SK-N-MC (cell line): ENCODE measurements at regions not wholly inside any gene's neighbourhood (a gene's known extent, or its start where the extent isn't known, plus 50 kb on each side); places are given as distances from the start of the nearest gene placed in this dataset.

ENCODE experiments used
- DNase-seq: peaks from one replicate; pipeline ENCODE4 v3.0.0-alpha.2; 2011; ENCODE audit warnings: low read depth, low spot score
- H3K27ac ChIP-seq: fragments of 200-600 bp; sonication (generic); 2 replicates; pipeline ENCODE4 v1.5.1; 2016; ENCODE audit warnings: mixed run types
- H3K36me3 ChIP-seq: fragments of 200-600 bp; sonication (generic); 2 replicates; pipeline ENCODE4 v1.6.1; 2017; ENCODE audit warnings: antibody characterized with exemption, low read length, mixed read lengths; ENCODE audit not compliant: insufficient read depth
- H3K4me3 ChIP-seq: fragments of 200-600 bp; sonication (generic); 2 replicates; pipeline ENCODE4 v1.5.1; 2016
- H3K9ac ChIP-seq: fragments of 200-600 bp; sonication (generic); 2 replicates; pipeline ENCODE4 v1.8.0; 2017; ENCODE audit warnings: mixed run types, mixed read lengths; ENCODE audit not compliant: insufficient read length
- H3K9me3 ChIP-seq: fragments of 200-600 bp; sonication (generic); 2 replicates; pipeline ENCODE4 v1.6.1; 2017; ENCODE audit warnings: low read depth, mild to moderate bottlenecking, antibody characterized with exemption, low read length, moderate library complexity, mixed read lengths
- EZH2 ChIP-seq: fragments of 200-600 bp; sonication (generic); IDR thresholded peaks from one replicate; pipeline ENCODE4 v1.6.1; 2017; ENCODE audit warnings: antibody characterized with exemption
- FOXP2 ChIP-seq: optimal IDR thresholded peaks from 2 replicates; pipeline ENCODE3; 2011; ENCODE audit warnings: mild to moderate bottlenecking, moderate library complexity; ENCODE audit not compliant: insufficient read depth; ENCODE audit errors: extremely low read length, control extremely low read depth
- POLR2AphosphoS5 ChIP-seq: IDR thresholded peaks from 2 replicates; pipeline ENCODE4 v1.6.1; 2012; ENCODE audit warnings: mild to moderate bottlenecking, low read depth, low read length, borderline replicate concordance

GRCh38 chr2:16153754-16154035 lies 213.3 kb downstream of the MYCN start:
- no peaks in the 10 kb centered on the region for H3K9me3 ChIP-seq

GRCh38 chr2:16152928-16153753 lies 212.8 kb downstream of the MYCN start:
- no peak for TF ChIP-seq POLR2AphosphoS5
- no peak for DNase-seq
- H3K4me3 ChIP-seq, result no peak overlapping the region
- H3K27ac ChIP-seq, result no peak overlapping the region
- H3K9ac ChIP-seq, result no peak overlapping the region
- no peaks in the 10 kb centered on the region for H3K9me3 ChIP-seq
- H3K36me3 ChIP-seq, result no peaks in the 10 kb centered on the region

More at GRCh38 chr2:16153754-16154035, 213.3 kb downstream of the MYCN start:
- DNase-seq, result no peak
- no peak overlapping the region for H3K9ac ChIP-seq
- H3K4me3 ChIP-seq, result no peak overlapping the region
- TF ChIP-seq POLR2AphosphoS5 (no peak), EZH2 (no peak), FOXP2 (no peak)
- H3K27ac ChIP-seq, result no peak overlapping the region
- no peaks in the 10 kb centered on the region for H3K36me3 ChIP-seq

- TF ChIP-seq POLR2AphosphoS5 (no peak), FOXP2 (no peak), EZH2 (no peak)
- Histone ChIP-seq H3K9me3 (no peaks in the 10 kb centered on the region), H3K9ac (no peak overlapping the region), H3K27ac (no peak overlapping the region), H3K36me3 (no peaks in the 10 kb centered on the region), H3K4me3 (no peak overlapping the region)
- DNase-seq, result no peak
Observed at GRCh38 chr2:16152071-16152927, 211.9 kb downstream of the MYCN start.

GRCh38 chr2:16151651-16152050 lies 211.3 kb downstream of the MYCN start:
- Histone ChIP-seq H3K9ac (no peak overlapping the region), H3K9me3 (no peaks in the 10 kb centered on the region), H3K27ac (no peak overlapping the region), H3K4me3 (no peak overlapping the region), H3K36me3 (no peaks in the 10 kb centered on the region)
- no peak for TF ChIP-seq POLR2AphosphoS5
- no peak for TF ChIP-seq FOXP2
- no peak for TF ChIP-seq EZH2
- DNase-seq, result no peak

- Histone ChIP-seq H3K9ac (no peak overlapping the region), H3K4me3 (no peak overlapping the region), H3K27ac (no peak overlapping the region), H3K36me3 (no peaks in the 10 kb centered on the region), H3K9me3 (no peaks in the 10 kb centered on the region)
- TF ChIP-seq FOXP2 (no peak), POLR2AphosphoS5 (no peak), EZH2 (no peak)
- no peak for DNase-seq
Observed at GRCh38 chr2:16151281-16151570, 210.9 kb downstream of the MYCN start.

- H3K9me3 ChIP-seq, result no peaks in the 10 kb centered on the region
- no peak overlapping the region for H3K4me3 ChIP-seq
- no peak overlapping the region for H3K9ac ChIP-seq
- no peak overlapping the region for H3K27ac ChIP-seq
- no peaks in the 10 kb centered on the region for H3K36me3 ChIP-seq
- DNase-seq, result no peak
- TF ChIP-seq EZH2, result no peak
- no peak for TF ChIP-seq POLR2AphosphoS5
- no peak for TF ChIP-seq FOXP2
Observed at GRCh38 chr2:16150456-16151280, 210.3 kb downstream of the MYCN start.

GRCh38 chr2:16149349-16150243 lies 209.2 kb downstream of the MYCN start:
- no peak for TF ChIP-seq POLR2AphosphoS5
- no peak for TF ChIP-seq FOXP2
- TF ChIP-seq EZH2, result no peak
- H3K9ac ChIP-seq, result no peak overlapping the region
- DNase-seq, result no peak
- no peak overlapping the region for H3K4me3 ChIP-seq
- H3K36me3 ChIP-seq, result no peaks in the 10 kb centered on the region
- no peak overlapping the region for H3K27ac ChIP-seq
- no peaks in the 10 kb centered on the region for H3K9me3 ChIP-seq
